GM18526 (cell line): ENCODE measurements at regions not wholly inside any gene's neighbourhood (a gene's known extent, or its start where the extent isn't known, plus 50 kb on each side); places are given as distances from the start of the nearest gene placed in this dataset.

Experiments
- POLR2A ChIP-seq: IDR thresholded peaks from 3 replicates; pipeline ENCODE4 v1.6.1; 2011; ENCODE audit not compliant: insufficient read length; ENCODE audit errors: extremely low read depth

DNA sequence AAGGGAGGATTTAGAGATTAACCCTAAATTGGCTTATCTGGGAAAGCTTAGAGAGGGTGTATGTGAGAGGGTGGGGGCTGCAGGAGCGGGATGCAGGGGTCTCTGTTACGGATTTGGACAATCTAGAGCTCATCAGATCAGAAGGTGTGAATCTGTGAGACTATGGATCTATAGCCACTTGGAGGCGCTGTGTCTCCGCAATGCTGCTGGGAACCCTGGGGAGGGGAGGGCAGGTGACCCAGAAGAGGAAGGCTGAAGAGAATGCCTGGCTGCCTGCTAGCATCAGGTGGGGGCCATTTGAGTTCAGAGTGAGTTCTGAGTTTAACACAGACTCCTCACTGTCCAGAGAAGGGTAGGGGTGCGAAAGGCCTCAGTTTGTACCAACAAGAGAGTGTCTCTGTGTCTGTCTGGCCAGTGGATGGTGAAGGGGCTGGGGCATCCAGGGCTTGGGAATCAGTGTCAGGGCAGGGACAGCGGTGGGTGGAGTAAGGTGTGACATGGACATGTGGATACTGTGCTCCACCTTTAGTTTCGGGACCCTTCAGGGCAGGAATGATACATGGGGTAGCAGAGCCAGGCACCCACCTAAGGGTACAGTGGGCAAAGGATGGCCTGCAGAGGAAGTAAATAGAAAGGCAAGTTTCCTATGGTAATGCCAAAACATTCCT lies 187.3 kb upstream of the PRSS58 start:
- TF ChIP-seq POLR2A: no peak

DNA sequence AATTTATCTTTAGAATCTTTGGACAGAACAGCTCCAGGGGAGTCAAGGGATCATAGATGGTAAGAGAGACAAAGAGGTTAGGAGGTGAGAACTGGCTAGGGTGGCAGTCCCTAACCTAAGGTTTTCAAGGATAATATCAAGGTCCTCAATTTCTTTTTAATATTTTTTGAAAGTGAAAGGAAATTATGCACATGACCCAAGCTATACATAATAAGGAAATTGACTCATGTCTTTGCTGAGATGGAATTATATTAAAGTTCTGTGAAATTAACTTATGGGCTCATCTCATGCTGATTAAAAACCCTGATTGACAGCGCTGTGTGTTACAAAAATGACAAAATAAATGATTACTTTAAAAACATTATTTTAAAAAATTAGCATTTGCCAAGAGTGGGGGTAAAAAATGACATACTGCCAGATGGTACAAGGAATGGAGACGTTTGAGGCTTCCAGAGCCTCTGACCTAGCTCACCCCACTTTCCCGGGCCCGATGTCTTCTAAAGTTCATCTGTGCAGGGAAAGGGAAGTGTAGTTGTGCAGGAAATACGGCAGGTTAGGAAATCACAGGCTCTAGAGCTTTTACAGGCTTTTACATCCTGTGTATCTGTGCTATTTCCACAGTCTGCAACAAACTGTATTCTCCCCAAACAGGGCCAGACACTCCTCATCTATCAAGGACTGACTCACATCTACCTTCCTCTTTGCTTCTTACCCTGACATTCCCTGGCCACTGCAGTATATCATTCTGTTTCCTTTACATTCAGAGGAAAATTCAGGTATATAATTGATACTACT lies 185.6 kb upstream of the PRSS58 start:
- TF ChIP-seq POLR2A: no peak

DNA sequence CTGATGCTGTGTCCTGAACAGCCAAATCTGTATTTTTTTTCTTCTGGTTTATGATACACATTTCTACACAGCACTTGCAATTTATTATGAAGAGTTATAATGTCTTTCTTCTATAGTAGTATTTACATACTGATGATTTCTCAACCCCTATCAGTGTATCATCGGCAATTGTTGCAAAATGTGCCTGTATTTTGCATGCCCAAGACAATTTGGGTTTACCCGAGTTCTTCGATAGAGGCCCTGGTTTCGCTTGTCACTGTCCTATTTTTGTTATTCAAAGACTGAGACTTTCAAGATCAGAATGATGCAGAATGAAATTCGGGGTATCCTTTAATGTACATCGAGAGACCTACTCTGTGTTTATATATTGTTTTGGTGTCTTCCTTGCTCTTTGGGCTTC lies 184.5 kb upstream of the PRSS58 start:
- TF ChIP-seq POLR2A: no peak

GRCh38 chr7:142440906-142441411 lies 183.1 kb upstream of the PRSS58 start:
- no peak for TF ChIP-seq POLR2A

GRCh38 chr7:142440219-142440905 lies 182.5 kb upstream of the PRSS58 start:
- TF ChIP-seq POLR2A: no peak

GRCh38 chr7:142439739-142440138 lies 181.9 kb upstream of the PRSS58 start:
- TF ChIP-seq POLR2A: no peak

- TF ChIP-seq POLR2A: no peak
Measured at GRCh38 chr7:142438923-142439515, 181.2 kb upstream of the PRSS58 start.

- TF ChIP-seq POLR2A: no peak
Measured at GRCh38 chr7:142438235-142438922, 180.5 kb upstream of the PRSS58 start.

DNA sequence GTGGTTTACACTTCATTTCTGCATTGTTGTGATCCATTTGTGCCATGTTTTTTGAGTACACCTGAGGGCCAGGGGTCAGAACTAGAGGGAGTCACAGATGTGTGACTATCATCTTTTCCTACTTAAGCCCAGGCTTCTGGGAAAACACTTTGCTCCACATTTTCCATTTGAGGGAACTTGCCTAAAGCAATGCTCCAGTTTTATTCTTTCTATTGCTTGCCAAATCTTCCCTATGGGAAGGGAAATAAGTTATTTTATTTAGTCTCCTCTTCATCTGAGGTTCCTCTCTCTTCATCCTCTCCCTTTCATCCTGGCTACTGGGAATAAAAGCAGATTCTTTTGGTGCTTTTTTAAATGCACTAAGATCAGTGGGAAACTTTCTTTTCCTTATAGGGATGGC lies 179.9 kb upstream of the PRSS58 start:
- no peak for TF ChIP-seq POLR2A

DNA sequence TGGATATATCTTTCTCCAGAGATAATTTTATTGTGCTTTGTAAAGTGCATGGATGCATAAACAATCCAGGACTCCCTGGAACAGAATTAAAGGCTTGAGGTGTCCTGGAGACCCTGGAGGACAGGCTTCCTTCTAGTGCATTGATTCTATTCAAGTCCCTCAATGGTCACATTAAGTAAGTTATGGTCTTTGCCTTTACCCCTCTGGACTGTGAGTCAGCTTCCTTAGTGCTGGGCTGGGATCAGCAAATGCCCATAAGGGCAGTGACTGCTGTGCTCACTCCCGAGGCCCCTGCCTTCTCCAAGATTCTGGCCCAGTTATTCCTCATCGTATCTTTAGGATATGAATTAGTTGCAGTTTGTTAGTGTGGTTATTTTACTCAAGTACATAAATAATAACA lies 178.7 kb upstream of the PRSS58 start:
- TF ChIP-seq POLR2A: no peak

GRCh38 chr7:142434666-142435167 lies 176.9 kb upstream of the PRSS58 start:
- no peak for TF ChIP-seq POLR2A

DNA sequence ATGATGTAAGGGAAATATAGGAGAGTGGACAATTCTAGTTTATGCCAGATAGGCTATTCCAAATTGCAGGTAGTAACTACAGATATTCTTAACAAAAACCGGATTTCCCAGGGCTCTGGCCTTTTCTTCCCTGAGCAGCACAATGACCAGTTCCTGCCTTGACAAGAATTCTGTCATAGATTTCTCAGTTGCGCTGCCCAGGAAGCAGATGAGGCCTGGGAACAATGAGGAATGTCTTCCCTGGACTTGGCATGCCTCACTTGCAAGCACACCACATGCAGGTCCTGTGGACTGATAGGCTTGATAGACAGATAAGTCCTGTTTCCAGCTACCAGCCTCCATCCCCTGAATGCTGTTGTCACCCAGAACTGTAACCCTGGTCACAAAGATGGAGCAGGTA lies 174.5 kb upstream of the PRSS58 start:
- no peak for TF ChIP-seq POLR2A

GRCh38 chr7:142431491-142431890 lies 173.6 kb upstream of the PRSS58 start:
- no peak for TF ChIP-seq POLR2A

DNA sequence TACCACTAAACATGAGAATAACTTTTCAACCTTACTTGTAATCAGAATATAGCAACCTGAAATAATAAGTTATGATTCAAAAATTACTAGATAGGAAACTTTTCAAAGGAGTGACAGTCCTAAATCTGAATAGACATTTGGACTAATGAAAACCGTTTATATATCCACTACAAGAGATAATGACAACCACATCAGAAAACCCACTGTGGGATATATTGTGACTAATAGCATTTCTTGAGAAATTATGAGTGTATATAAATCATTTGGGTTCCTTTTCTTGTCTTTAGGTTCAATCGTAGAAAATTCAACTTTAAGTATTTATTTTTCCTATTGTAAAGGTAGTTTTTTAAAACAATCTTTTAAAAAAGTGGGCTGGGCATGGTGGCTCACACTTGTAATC lies 170.2 kb upstream of the PRSS58 start:
- no peak for TF ChIP-seq POLR2A

DNA sequence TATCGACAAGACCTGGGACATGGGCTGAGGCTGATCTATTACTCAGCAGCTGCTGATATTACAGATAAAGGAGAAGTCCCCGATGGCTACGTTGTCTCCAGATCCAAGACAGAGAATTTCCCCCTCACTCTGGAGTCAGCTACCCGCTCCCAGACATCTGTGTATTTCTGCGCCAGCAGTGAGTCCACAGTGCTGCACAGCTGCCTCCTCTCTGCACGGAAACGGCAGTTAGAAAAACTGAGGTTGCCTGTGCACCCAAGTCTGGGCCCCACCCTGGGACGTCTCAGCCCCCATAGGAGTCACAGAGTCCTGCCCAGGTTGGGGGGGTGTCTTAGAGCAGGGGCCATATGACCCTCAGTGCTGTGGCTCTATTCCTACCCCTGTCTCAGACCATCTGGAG lies 167.4 kb upstream of the PRSS58 start:
- no peak for TF ChIP-seq POLR2A

- TF ChIP-seq POLR2A: no peak
Measured at GRCh38 chr7:142422621-142423020, 164.8 kb upstream of the PRSS58 start.
